Left colon (tissue), 2 donors: ENCODE measurements at regions not wholly inside any gene's neighbourhood (a gene's known extent, or its start where the extent isn't known, plus 50 kb on each side); places are given as distances from the start of the nearest gene placed in this dataset.

Experiments used
- ATAC-seq: fragments of 200-7000 bp; cut with Tn5 transposase; one replicate; pipeline ENCODE4 v1.9.1; 2020; ENCODE audit warnings: mild to moderate bottlenecking, moderate library complexity
- DNase-seq, 2 donors: peaks; one replicate each; pipeline ENCODE4 v3.0.0-alpha.2; 2020
- intact Hi-C, 2 donors: fragments of 100-400 bp; cut with DNase I in 1 of 2; cut with micrococcal nuclease in 1 of 2; formaldehyde crosslinking; loops; one replicate each; pipeline versions ENCODE4 v1.11.2 to v1.14.0; 2022; cut with DNase I, micrococcal nuclease
- donor health status: DM: no; HTN: no; CAD: no.
- donor health status: DM: yes; HTN: yes; CAD: no.

DNA sequence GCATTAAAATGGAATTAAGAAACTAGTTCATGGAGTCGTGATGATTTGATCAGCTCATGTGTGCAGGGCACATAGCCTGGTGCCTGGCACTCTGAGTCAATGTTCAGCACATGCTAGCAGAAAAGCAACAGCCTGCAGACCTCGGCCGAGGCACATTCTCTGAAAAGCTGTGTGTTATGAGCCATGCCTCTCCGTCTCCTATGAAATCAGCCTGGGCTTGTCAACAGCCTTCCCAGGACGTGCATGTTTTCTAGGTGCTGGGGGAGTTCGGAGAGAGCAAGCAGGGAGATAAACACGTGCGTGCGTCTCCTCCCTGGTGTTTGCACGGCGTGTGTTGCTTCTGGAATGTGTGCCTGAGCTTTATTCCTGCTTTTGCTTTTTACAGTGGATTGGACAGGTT, 207.8 kb upstream of the KCNG1 start:
- ATAC-seq (no peak), DNase-seq (no peak)
- intact Hi-C loops: no loop called here

DNA sequence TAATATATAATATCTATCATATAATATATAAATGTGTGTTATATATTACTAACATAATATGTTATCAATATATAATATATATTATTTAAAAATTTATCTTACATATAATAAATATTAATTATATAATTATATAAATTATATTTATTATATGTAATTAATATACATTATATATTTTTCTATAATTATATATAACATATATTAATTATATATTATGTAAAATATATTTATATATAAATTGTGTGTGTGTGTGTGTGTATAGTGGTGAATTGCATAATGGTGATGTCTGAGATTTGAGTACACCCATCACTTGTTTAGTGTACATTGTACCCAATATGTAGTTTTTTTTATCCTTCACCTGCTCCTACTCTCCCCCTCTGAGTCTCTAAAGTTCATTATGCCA, 205.9 kb upstream of the KCNG1 start:
- ATAC-seq: no peak
- no peak for DNase-seq
- intact Hi-C loops: no loop called here

DNA sequence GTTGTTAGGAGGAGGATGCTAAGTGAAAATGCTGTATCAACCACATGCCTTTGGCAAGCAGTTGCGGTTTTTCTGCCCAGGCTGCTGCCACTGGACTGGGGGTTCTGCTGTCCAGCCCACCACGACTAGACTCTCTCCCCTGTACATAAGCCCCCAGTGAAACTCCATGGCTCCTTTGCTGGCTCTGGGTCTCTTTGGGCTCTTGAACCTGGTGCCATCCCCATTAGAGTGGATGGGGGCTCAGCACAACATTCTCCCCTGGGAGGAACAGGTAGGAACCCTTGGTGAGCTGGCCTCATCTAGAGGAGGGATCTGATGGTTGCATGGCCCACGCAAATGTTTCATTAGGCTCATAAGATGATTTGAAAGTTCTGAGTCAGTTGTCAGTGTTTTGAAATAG, 204.8 kb upstream of the KCNG1 start:
- ATAC-seq: no peak
- DNase-seq: no peak
- intact Hi-C loops: no loop called here

DNA sequence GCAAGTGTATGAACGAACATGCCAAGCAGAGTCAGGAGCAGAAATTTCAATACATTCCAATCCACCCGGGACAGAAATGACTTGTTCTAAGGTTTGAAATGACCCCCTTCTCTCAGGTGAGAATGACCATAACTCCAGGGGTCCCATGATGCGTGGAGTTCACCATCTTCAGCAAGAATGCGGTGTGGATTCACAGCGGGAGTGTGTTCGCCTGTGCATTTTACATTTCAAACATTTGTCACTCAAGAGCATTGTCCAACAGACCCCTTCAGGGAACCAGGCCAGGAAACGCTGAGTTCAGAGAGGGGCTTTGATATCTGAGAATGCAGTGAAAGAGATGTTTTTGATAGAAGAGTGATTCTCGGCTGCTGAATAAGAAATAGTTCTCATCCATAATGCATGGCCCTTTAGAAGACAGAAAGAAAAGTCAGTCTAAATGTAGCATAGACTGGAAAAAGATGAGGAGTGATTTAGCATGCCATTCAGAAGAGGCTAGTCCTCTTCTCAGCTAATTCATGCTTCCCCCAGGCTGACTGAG, 200.3 kb upstream of the KCNG1 start:
- DNase-seq: no peak
- no peak for ATAC-seq
- intact Hi-C loops: no loop called here

DNA sequence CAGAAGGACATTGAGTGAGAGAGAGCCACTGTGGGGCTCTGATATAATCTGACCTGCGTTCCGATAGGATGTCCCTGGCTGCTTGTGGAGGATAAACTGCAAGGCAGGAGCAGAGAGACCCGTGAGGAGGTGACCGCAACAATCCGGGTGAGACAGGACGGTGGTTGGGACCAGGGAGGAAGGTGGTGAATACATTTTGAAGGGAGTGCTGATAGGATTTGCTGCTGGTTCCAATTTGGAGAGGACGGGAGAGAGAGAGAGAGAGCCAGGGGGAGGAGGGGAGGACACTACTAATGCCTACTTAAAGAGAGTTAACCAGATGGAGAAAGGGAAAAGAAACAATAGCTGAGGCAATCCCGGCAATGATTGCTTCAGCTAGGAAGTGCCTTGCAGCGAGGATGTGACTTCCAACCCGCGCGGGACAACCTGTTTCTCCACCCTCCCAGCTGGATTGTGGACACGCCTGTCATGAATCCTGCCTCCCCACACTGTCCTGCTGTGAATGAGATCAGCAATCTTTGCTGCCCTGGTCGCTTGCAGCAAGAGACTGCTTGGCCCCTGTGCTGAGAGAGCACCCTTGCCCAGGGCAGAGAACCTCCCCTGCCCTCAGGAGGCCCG, 199.0 kb upstream of the KCNG1 start:
- intact Hi-C loops: no loop called here

DNA sequence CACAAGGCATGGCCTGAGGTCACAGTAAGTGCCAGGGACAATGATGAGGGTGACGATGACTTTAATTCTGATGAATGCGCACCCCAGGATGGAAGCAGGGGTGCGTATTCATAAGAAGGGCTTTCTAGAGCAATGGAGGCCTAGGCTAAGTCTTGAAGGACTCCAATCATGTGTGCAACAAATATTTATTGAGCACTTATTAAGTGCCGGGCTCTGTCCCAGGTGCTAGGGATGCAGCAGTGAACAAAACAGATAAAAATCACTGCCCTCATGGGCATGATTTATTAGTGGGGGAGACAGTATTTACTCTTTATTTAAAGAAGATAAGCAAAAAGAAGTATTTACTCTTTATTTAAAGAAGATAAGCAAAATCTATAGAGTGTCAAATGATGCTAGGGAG, 198.2 kb upstream of the KCNG1 start:
- DNase-seq (no peak), ATAC-seq (no peak)
- intact Hi-C loops: no loop called here

More for the DNA sequence above, 199.0 kb upstream of the KCNG1 start:
- DNase-seq: peak; percentile 25 to 48
- ATAC-seq: peak; percentile 88

DNA sequence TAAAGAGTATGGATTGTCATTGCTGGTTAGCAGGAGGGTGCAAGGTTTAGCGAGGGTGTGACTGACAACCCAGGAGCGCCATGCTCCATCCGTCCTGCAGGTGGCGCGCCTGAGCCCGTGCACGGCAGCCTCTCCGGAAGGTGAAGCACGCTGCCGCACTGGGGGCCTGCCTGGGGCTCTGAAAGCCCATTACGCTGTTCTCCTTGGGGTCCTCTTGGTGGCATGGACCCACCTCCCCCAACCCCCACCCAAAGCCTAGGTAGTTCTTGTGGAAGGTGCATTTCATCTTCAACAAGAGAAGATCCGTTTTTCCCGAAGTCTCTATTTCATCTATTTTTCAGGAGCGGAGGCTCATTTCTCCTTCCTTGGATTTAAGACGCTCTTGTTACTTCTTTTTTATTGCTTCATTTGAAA, 197.4 kb upstream of the KCNG1 start:
- DNase-seq: peak in 1 of 2 donors; percentile 50
- peak; percentile 78 for ATAC-seq

DNA sequence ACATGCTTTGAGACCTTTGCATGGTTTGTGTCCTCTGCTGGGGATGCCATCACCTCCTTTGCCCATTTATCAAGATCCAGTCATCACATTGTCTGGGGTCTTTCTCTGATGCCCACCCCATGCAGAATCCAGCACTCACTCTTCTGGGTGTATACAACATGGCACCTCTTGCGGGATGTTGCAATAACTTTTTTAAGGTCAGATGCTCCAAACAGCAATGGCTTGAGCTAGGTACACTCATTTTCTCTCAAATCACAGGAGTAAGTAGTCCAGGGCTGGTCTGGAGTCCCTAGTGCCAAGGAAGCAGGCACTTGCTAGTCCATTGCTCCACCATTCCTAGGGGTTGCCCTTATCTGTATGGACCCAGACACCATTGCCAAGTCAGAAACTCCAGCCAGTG, 196.6 kb upstream of the KCNG1 start:
- ATAC-seq: no peak
- intact Hi-C loops: no loop called here
- no peak for DNase-seq

More for the DNA sequence above, 197.4 kb upstream of the KCNG1 start:
- intact Hi-C loops: no loop called here

DNA sequence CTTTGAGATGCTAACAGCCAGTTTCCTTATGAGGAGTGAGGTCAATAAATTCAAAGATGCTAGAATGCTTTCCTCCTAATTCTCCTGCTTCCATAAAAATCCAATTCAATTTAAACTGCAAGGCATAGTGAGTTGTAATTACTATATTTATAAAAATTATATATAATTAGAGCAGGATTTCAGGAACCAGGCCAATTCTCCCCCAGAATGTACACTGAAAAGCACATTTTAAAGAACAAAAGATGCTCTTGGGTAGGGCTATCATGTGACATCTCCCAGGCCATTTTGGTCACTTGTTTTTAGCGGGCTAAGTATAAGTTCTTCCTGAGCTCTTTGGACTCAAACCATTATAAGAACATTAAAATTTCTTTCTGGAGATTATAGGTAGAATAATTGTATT, 195.7 kb upstream of the KCNG1 start:
- no peak for DNase-seq
- intact Hi-C loops: no loop called here
- no peak for ATAC-seq

DNA sequence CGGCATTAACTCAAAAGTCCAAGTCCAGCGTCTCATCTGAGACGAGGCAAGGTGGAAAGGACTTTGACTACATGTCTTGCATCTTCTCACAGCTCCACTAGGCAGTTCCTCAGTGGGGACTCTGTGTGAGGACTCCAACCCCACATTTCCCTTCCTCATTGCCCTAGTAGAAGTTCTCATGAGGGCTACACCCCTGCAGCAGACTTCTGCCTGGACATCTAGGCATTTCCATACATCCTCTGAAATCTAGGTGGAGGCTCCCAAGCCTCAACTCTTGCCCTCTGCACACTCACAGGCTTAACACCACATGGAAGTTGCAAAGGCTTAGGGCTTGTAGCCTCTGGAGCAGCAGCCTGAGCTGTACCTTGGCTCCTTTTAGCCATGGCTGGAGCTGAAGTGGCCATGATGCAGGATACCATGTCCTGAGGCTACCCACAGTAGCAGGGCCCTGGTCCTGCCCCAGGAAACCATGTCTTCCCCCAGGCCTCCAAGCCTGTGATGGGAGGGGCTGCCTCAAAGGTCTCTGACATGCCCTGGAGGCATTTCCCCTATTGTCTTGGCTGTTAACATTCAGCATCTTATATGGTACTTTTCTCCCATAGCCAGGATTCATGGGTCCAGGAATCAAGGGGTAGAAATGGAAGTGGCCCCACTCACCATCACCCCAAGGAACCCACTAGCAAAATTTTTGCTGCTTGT, 194.6 kb upstream of the KCNG1 start:
- DNase-seq: no peak
- ATAC-seq: no peak
- intact Hi-C loops: no loop called here

DNA sequence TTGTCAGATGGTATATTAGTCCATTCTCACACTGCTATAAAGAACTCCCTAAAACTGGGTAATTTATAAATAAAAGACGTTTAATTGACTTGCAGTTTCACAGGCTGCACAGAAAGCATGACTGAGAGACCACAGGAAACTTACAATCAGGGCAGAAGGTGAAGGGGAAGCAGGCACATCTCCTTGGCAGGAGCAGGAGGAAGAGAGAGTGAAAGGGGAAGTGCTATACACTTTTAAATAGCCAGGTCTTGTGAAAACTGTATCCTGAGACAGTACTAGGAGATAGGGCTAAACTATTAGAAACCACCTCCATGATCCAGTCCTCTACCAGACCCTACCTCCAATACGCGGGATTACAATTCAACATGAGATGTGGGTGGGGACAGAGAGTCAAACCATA, 193.9 kb upstream of the KCNG1 start:
- DNase-seq (no peak), ATAC-seq (no peak)
- intact Hi-C loops: no loop called here

DNA sequence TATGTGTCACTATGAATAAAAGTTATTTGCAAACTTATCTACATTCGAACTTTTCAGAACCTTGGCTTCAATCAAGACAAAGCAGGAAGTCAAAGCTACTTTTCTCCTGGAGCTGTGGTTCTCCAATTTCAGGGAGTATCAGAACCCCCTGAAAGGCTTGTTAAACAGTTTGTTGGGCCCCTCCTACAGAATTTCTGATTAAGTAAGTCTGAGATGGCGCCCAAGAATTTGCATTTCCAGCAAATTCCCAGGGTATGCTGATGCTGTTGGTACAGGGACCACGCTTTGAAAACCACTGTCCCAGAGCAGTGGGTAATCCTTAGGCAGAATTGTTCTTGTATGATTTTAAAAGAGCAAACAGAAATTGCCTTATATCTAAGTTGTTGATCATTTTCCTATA, 189.9 kb upstream of the KCNG1 start:
- no peak for DNase-seq
- ATAC-seq: no peak
- intact Hi-C loops: no loop called here

DNA sequence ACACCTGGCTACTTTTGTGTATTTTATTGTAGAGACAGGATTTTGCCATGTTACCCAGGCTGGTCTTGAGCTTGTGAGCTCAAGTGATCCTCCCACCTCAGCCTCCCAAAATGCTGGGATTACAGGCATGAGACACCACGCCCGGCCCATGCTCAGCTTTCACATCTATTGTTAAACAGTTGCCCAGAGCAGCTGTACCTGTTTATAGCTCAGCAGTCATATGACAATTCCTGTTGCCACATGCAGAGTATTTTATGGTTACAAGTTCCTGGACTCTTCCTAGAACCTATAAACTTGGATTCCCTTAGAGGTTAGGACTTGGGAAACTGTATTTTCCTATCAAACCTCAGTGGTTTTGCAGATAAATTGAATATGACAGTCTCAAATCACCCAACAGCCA, 188.3 kb upstream of the KCNG1 start:
- peak; percentile 100 for ATAC-seq
- intact Hi-C loops: no loop called here

DNA sequence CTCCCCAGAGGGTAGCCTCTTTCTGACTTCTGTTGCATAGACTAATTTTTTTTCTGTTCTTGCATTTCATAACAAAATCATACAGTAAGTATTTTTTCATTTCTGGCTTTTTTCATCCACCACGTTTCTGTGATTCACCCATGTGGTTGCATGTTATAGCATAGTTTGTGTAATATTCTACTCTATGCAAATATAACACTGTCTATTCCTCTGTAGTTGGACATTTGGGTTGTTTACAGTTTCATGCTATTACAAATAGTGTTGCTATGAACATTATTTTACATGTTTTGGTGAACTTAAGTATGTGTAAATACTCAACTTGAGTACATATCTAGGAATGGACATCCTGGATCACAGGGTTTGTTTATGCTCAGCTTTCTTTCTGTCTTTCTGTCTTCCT, 187.2 kb upstream of the KCNG1 start:
- intact Hi-C loops: no loop called here
- no peak for DNase-seq
- no peak for ATAC-seq

More for the DNA sequence above, 188.3 kb upstream of the KCNG1 start:
- DNase-seq: peak; percentile 40 to 43

DNA sequence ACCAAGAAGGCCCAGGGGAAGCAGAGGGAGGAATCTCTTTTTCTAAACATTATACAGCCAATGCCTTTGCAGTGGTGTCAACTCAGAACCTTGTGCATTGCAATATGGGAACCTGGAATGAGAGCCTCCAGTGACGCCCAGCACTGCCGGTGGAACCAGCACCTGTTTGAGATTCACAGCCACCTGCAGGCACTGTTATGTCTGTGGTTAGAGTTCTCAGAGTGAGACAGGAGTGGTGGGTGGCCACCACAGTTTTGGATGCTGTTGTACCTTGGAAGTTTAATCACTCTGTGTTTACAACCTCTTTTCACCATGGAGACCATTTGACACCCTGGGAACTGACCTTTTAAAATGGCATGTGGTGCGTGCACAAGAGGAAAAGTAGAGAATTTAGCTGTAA, 185.3 kb upstream of the KCNG1 start:
- no peak for DNase-seq

DNA sequence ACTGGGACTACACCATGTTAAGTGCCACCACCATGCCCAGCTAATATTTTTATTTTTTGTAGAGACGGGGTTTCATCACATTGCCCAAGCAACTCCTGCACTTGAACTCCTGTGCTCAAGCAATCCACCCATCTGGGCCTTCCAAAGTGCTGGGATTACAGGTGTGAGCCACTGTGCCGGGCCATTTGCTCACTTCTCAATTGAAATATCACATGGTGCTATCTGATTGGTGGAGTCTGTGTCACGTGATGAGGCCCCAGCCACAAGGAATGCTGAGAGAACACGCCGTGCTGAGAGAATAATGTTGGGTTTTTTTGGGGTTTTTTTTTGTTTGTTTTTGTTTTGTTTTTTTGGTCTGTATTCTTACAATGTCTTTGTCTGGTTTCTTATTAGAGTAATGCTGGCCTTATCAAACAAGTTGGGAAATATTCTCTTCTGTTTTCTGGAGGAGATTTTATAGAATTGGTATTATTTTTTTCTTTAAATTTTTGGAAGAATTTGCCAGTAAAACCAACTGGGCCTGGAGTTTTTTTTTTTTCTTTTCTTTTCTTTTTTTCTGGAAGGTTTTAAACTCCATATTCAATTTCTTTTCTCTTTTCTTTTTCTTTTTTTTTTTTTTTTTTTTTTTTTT, 183.2 kb upstream of the KCNG1 start:
- DNase-seq (no peak), ATAC-seq (no peak)
- intact Hi-C loops: no loop called here

More for the DNA sequence above, 185.3 kb upstream of the KCNG1 start:
- intact Hi-C loops: no loop called here
- no peak for ATAC-seq

DNA sequence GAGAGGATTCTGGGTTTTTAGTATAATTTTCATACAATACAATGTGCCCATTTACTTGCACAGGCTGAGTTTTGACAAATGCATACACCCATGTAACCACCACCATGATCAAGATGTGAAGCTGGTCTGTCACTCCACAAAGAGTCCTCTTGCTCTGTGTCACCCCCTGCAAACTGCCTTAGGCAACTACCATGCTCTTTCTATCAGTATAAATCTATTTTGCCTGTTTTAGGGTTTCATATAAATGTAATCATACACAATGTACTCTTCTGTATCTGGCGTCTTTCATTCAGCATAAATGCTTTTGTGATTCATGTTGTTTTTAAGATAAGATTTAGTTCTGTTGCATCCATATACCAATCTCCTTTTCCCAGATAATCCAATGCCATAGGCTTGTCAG, 181.9 kb upstream of the KCNG1 start:
- no peak for ATAC-seq
- intact Hi-C loops: no loop called here
- DNase-seq: no peak

DNA sequence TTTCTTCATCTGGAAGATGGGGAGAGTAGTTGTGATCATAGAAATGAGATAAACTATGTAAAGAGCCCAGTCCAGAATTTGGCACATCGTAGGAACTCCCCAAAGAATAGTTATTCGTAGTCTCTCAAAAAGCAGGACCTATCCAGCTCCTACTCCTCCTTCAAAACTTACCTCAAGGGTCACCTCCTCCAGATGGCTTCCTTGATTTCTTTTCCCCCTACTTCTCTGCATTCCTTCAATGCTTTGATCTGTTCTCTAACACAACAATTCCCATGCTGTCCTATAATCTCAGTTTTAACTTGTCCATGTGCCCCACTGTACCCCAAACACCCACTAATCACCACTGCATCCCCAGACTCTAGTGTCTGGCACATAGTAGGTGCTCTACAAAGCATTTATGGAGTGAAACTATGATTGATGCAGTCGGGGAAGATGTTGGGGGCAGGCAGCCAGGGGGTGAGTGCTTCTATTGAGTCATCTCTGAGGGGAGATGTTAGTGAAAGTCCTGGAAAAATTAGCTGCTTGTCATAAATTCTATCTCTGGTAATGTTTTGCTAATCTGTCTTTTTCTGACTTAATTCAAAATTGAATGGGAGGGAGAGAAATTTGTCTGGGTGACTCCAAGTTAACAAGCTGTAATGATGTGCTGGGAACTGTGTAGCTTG, 181.3 kb upstream of the KCNG1 start:
- intact Hi-C loops: no loop called here
- ATAC-seq (no peak), DNase-seq (no peak)

DNA sequence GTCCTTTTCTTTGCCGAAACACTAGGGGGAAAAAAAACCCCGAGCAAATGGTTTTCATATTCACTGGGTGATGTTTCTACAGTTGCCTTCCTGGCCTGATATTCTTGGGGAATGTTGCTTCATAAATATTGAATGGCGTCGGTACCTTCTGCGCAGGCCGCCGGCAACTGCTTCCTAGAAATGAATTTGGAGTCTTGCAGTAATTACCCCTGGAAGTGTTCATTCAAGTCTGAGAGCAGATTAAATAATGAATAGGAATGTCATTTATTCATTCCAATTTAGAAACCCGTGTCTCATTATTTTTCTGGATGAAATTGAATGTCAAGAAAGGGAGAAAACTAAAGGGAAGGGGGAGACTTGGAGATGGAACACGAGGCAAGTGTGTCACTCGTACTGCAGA, 179.4 kb upstream of the KCNG1 start:
- ATAC-seq (no peak), DNase-seq (no peak)
- intact Hi-C loops: no loop called here

DNA sequence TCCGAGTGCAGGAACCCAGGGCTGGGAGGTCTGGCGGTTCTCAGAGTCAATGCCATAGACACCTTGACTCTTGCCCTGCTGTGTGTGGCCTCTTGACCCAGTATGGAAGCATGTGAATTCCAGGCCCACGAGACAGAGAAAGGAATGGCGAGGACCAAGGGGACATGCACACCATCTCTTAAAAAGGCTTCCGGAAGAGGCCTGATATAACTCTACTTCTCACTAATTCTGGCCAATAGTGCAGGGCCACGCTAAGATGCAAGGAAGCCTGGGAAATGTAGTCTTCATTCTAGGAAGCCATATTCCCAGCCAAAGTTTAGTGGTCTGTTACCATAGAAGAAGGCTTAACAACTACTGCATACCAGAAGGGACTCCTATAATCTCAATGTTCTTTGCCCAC, 177.0 kb upstream of the KCNG1 start:
- ATAC-seq (no peak), DNase-seq (no peak)
- intact Hi-C loops: no loop called here
